Body of pancreas (tissue), 4 donors: ENCODE measurements at regions not wholly inside any gene's neighbourhood (a gene's known extent, or its start where the extent isn't known, plus 50 kb on each side); places are given as distances from the start of the nearest gene placed in this dataset.

Experiments used
- POLR2A ChIP-seq, 3 donors: fragments of 450-650 bp; IDR thresholded peaks; one replicate each; pipeline ENCODE4 v1.6.1; 2016; ENCODE audit warnings: antibody characterized with exemption in 3 of 3, mild to moderate bottlenecking in 2 of 3
- TF ChIP-seq, protein P1 (sequence below), 7 experiments: fragments of 450-650 bp in 4 of 7; fragments of 200-600 bp in 3 of 7; sonication (generic) in 3 of 7; IDR thresholded peaks; one replicate each; pipeline ENCODE4 v1.5.1; 2016 to 2019; ENCODE audit warnings: antibody characterized with exemption in 7 of 7

DNA sequence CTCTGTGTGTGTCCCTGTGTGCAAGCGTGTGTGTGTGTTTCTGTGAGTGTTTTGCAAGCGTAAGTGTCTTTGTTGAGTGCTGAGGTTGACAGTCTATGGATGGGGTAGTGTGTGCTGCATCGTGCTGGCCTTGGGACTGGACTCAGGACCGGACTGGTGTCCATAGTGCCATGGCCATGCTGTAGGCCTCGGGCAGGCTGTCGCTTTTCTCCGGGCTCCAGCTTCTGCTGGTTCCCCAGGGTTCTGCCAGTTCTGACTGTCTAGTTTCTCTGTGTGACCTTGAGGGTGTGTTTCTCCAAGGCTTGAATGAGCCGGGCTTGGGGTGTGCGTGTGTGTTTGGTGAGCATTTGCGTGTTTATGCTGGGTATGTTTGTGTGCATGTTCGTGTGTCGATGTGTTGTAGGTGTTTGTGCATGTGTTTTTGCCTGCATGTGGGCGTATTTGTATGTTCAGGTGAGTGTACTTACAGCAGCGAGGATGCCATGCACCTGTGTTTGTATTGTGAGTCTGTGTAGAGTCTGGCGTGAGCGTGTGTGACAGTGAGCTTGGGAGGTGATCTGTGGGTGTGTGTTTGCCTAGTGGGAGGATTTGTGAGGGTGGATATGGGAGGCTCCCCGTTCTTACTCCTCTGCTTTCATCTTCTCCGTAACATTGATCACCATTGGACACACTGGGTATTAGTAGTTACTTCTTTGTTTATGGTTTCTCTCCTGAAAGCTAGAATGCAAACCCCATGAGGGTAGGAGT lies 51.7 kb upstream of the POU3F1 start:
- TF ChIP-seq, protein P1, sequence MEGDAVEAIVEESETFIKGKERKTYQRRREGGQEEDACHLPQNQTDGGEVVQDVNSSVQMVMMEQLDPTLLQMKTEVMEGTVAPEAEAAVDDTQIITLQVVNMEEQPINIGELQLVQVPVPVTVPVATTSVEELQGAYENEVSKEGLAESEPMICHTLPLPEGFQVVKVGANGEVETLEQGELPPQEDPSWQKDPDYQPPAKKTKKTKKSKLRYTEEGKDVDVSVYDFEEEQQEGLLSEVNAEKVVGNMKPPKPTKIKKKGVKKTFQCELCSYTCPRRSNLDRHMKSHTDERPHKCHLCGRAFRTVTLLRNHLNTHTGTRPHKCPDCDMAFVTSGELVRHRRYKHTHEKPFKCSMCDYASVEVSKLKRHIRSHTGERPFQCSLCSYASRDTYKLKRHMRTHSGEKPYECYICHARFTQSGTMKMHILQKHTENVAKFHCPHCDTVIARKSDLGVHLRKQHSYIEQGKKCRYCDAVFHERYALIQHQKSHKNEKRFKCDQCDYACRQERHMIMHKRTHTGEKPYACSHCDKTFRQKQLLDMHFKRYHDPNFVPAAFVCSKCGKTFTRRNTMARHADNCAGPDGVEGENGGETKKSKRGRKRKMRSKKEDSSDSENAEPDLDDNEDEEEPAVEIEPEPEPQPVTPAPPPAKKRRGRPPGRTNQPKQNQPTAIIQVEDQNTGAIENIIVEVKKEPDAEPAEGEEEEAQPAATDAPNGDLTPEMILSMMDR (IDR thresholded peaks at IDR 0.05) = no peak
- TF ChIP-seq POLR2A (IDR thresholded peaks at IDR 0.05) = no peak
